DND-41 (cell line): ENCODE measurements at regions not wholly inside any gene's neighbourhood (a gene's known extent, or its start where the extent isn't known, plus 50 kb on each side); places are given as distances from the start of the nearest gene placed in this dataset.

Experiments
- ATAC-seq: fragments of 200-7000 bp; cut with Tn5 transposase; 3 replicates; pipeline ENCODE4 v1.9.1; 2021; ENCODE audit warnings: low read depth; ENCODE audit not compliant: insufficient read depth
- DNase-seq: peaks from one replicate; pipeline ENCODE4 v3.0.0-alpha.2; 2020
- H2AFZ ChIP-seq: 2 replicates; pipeline ENCODE4 v1.6.0; 2012; ENCODE audit warnings: low read depth, low read length
- H3K27ac ChIP-seq: 2 replicates; pipeline ENCODE4 v1.5.1; 2012; ENCODE audit warnings: low read length, inconsistent platforms
- H3K27me3 ChIP-seq: fragments of 200-600 bp; sonication (generic); 2 replicates; pipeline ENCODE4 v1.6.0; 2012; ENCODE audit warnings: low read length, mild to moderate bottlenecking, inconsistent platforms; ENCODE audit not compliant: insufficient read depth, poor library complexity
- H3K36me3 ChIP-seq: 2 replicates; pipeline ENCODE4 v1.5.1; 2012; ENCODE audit warnings: low read length, inconsistent platforms; ENCODE audit not compliant: insufficient read depth
- H3K4me1 ChIP-seq: 2 replicates; pipeline ENCODE4 v1.5.1; 2012; ENCODE audit warnings: mild to moderate bottlenecking, low read length; ENCODE audit not compliant: insufficient read depth
- H3K4me2 ChIP-seq: 2 replicates; pipeline ENCODE4 v1.6.0; 2012; ENCODE audit warnings: mild to moderate bottlenecking, moderate library complexity, low read length, inconsistent platforms; ENCODE audit not compliant: insufficient read depth
- H3K4me3 ChIP-seq, 2 experiments: fragments of 200-600 bp in 1 of 2; shearing (Covaris generic) in 1 of 2; 2 replicates each; pipeline ENCODE4 v1.5.1; 2012 to 2016; ENCODE audit warnings: inconsistent platforms in 2 of 2, low read length in 2 of 2, mild to moderate bottlenecking in 2 of 2, low read depth in 1 of 2, moderate library complexity in 1 of 2
- H3K79me2 ChIP-seq: 2 replicates; pipeline ENCODE4 v1.6.0; 2012; ENCODE audit warnings: low read length, inconsistent platforms; ENCODE audit not compliant: insufficient read depth
- H3K9ac ChIP-seq: 2 replicates; pipeline ENCODE4 v1.6.0; 2012; ENCODE audit warnings: low read depth, mild to moderate bottlenecking, inconsistent platforms, low read length, moderate library complexity
- H3K9me3 ChIP-seq: 2 replicates; pipeline ENCODE4 v1.5.1; 2012; ENCODE audit warnings: low read length, moderate library complexity, mild to moderate bottlenecking, inconsistent platforms; ENCODE audit not compliant: insufficient read depth, severe bottlenecking
- H4K20me1 ChIP-seq: 2 replicates; pipeline ENCODE4 v1.6.0; 2012; ENCODE audit warnings: low read length; ENCODE audit not compliant: insufficient read depth
- CTCF ChIP-seq: IDR thresholded peaks from 2 replicates; pipeline ENCODE4 v1.5.1; 2012; ENCODE audit warnings: borderline replicate concordance, low read length, moderate library complexity, mild to moderate bottlenecking; ENCODE audit not compliant: poor library complexity, severe bottlenecking; ENCODE audit errors: extremely low read depth
- EZH2 ChIP-seq: IDR thresholded peaks from 3 replicates; pipeline ENCODE4 v1.6.1; 2012; ENCODE audit warnings: borderline replicate concordance, low read depth, mild to moderate bottlenecking, moderate library complexity, low read length, inconsistent platforms; ENCODE audit not compliant: severe bottlenecking

GRCh38 chr10:64973391-64973790 is 1452.2 kb downstream of the REEP3 start:
- no peaks in the 10 kb centered on the region for H3K9me3 ChIP-seq
- H3K4me1 ChIP-seq, result no peaks in the 10 kb centered on the region
- TF ChIP-seq CTCF (no peak), EZH2 (no peak)
- no peaks in the 10 kb centered on the region for H3K36me3 ChIP-seq
- H3K4me3 ChIP-seq, result no peak overlapping the region
- H3K9ac ChIP-seq, result no peak overlapping the region
- H3K79me2 ChIP-seq, result no peaks in the 10 kb centered on the region
- ATAC-seq, result no peak
- no peaks in the 10 kb centered on the region for H4K20me1 ChIP-seq
- H3K4me2 ChIP-seq, result no peak overlapping the region
- DNase-seq, result no peak
- H3K27ac ChIP-seq, result no peak overlapping the region
- no peak overlapping the region for H2AFZ ChIP-seq
- no peaks in the 10 kb centered on the region for H3K27me3 ChIP-seq

DNA sequence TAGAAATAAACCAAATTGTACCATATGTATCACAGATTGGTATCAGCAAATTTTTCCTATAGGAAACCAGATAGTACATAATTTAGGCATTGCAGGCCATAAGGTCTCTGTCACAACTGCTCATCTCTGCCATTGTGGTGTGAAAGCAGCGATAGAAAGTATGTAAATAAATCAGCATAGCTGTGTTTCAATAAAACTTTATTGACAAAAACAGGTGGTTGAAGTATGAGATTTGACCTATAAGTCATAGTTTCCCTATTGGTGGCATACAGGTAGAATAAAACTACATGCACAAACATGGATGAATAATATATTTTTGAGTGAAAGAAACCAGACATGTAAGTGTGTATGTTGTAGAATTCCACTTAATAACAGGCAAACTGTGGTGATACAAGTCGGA is 1454.9 kb downstream of the REEP3 start:
- Histone ChIP-seq H3K27ac (no peak overlapping the region), H3K36me3 (no peaks in the 10 kb centered on the region), H3K9me3 (no peaks in the 10 kb centered on the region), H2AFZ (no peak overlapping the region), H4K20me1 (no peaks in the 10 kb centered on the region), H3K9ac (no peak overlapping the region), H3K79me2 (no peaks in the 10 kb centered on the region), H3K4me3 (no peak overlapping the region), H3K4me2 (no peak overlapping the region), H3K27me3 (no peaks in the 10 kb centered on the region), H3K4me1 (no peaks in the 10 kb centered on the region)
- no peak for DNase-seq
- TF ChIP-seq EZH2, result no peak
- TF ChIP-seq CTCF, result no peak
- no peak for ATAC-seq

DNA sequence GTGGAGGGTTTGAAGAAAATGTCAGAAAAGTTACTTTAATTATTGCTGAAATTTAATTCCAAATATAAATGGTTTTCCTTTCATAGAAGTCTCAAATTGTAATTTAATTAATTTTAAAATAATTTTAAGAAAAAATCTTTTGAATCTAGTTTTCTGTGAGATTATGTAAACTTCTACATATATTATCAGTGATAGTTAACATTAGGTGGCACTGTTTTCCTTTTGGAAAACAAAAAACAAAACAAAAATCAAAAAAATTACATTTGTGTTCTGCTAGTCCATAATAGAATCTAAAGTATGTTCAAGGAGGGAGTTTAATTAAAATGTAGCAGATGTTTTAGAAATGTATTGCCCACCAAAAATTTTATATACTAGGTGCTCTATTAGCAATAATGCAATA is 1456.7 kb downstream of the REEP3 start:
- ATAC-seq, result no peak

More for the DNA sequence above, 1456.7 kb downstream of the REEP3 start:
- no peaks in the 10 kb centered on the region for H3K36me3 ChIP-seq
- no peak for TF ChIP-seq EZH2
- no peak for TF ChIP-seq CTCF
- H3K27me3 ChIP-seq, result no peaks in the 10 kb centered on the region
- H2AFZ ChIP-seq, result no peak overlapping the region
- no peaks in the 10 kb centered on the region for H3K9me3 ChIP-seq
- DNase-seq, result no peak
- no peaks in the 10 kb centered on the region for H3K4me1 ChIP-seq
- no peak overlapping the region for H3K9ac ChIP-seq
- H4K20me1 ChIP-seq, result no peaks in the 10 kb centered on the region
- no peak overlapping the region for H3K4me3 ChIP-seq
- no peaks in the 10 kb centered on the region for H3K79me2 ChIP-seq
- no peak overlapping the region for H3K4me2 ChIP-seq
- no peak overlapping the region for H3K27ac ChIP-seq
